HG02642 (cell line): ENCODE measurements at regions not wholly inside any gene's neighbourhood (a gene's known extent, or its start where the extent isn't known, plus 50 kb on each side); places are given as distances from the start of the nearest gene placed in this dataset.

ENCODE experiments used
- ATAC-seq: cut with Tn5 transposase; IDR thresholded peaks from one replicate; pipeline ENCODE4 v1.9.1; 2021; ENCODE audit warnings: mild to moderate bottlenecking; ENCODE audit not compliant: unreplicated experiment, poor library complexity

- no peak for ATAC-seq
Measured at GRCh38 chr1:81068726-81069125, 732.0 kb upstream of the ADGRL2 start.

- no peak for ATAC-seq
Measured at GRCh38 chr1:81053826-81054225, 746.9 kb upstream of the ADGRL2 start.

- no peak for ATAC-seq
Measured at GRCh38 chr1:81052162-81052561, 748.6 kb upstream of the ADGRL2 start.

- ATAC-seq = no peak
Measured at GRCh38 chr1:81050390-81050789, 750.3 kb upstream of the ADGRL2 start.

- no peak for ATAC-seq
Measured at GRCh38 chr1:81044708-81045107, 756.0 kb upstream of the ADGRL2 start.

GRCh38 chr1:81042225-81042624, 758.5 kb upstream of the ADGRL2 start:
- no peak for ATAC-seq

- no peak for ATAC-seq
Measured at GRCh38 chr1:81034291-81034690, 766.4 kb upstream of the ADGRL2 start.

GRCh38 chr1:81032973-81033425, 767.7 kb upstream of the ADGRL2 start:
- no peak for ATAC-seq

GRCh38 chr1:81032374-81032773, 768.4 kb upstream of the ADGRL2 start:
- ATAC-seq = no peak

GRCh38 chr1:81030441-81030840, 770.3 kb upstream of the ADGRL2 start:
- ATAC-seq = no peak

- no peak for ATAC-seq
Measured at GRCh38 chr1:81029266-81029665, 771.5 kb upstream of the ADGRL2 start.

- ATAC-seq = no peak
Measured at GRCh38 chr1:81023187-81023724, 777.5 kb upstream of the ADGRL2 start.

GRCh38 chr1:81021134-81021533, 779.6 kb upstream of the ADGRL2 start:
- no peak for ATAC-seq

GRCh38 chr1:81020506-81020905, 780.2 kb upstream of the ADGRL2 start:
- ATAC-seq = no peak

GRCh38 chr1:81010126-81010525, 790.6 kb upstream of the ADGRL2 start:
- ATAC-seq = no peak

GRCh38 chr1:81008293-81008692, 792.4 kb upstream of the ADGRL2 start:
- ATAC-seq = no peak

- no peak for ATAC-seq
Measured at GRCh38 chr1:81007024-81007423, 793.7 kb upstream of the ADGRL2 start.

- ATAC-seq = no peak
Measured at GRCh38 chr1:81006502-81006901, 794.2 kb upstream of the ADGRL2 start.

- ATAC-seq = no peak
Measured at GRCh38 chr1:81004011-81004410, 796.7 kb upstream of the ADGRL2 start.

- ATAC-seq = no peak
Measured at GRCh38 chr1:80994934-80995333, 805.8 kb upstream of the ADGRL2 start.

GRCh38 chr1:80994038-80994437, 806.7 kb upstream of the ADGRL2 start:
- no peak for ATAC-seq

GRCh38 chr1:80993154-80993980, 807.4 kb upstream of the ADGRL2 start:
- ATAC-seq = no peak
